LNCAP (cell line): ENCODE measurements at regions not wholly inside any gene's neighbourhood (a gene's known extent, or its start where the extent isn't known, plus 50 kb on each side); places are given as distances from the start of the nearest gene placed in this dataset.

Source experiments
- CTCF ChIP-seq: fragments of 450-650 bp; IDR thresholded peaks from 2 replicates; pipeline ENCODE4 v1.5.1; 2017; ENCODE audit warnings: mild to moderate bottlenecking

GRCh38 chr21:24153137-24153536 is 1454.1 kb downstream of the MRPL39 start:
- no peak for TF ChIP-seq CTCF

- TF ChIP-seq CTCF: no peak
Measured at GRCh38 chr21:24150753-24151152, 1456.5 kb downstream of the MRPL39 start.

GRCh38 chr21:24148461-24148860 is 1458.8 kb downstream of the MRPL39 start:
- TF ChIP-seq CTCF: no peak

- no peak for TF ChIP-seq CTCF
Measured at GRCh38 chr21:24147674-24148073, 1459.6 kb downstream of the MRPL39 start.

GRCh38 chr21:24131056-24131455 is 1476.2 kb downstream of the MRPL39 start:
- no peak for TF ChIP-seq CTCF

- no peak for TF ChIP-seq CTCF
Measured at GRCh38 chr21:24127651-24128050, 1479.6 kb downstream of the MRPL39 start.

GRCh38 chr21:24123785-24124184 is 1483.5 kb downstream of the MRPL39 start:
- TF ChIP-seq CTCF: no peak

- TF ChIP-seq CTCF: no peak
Measured at GRCh38 chr21:24118738-24119459, 1488.4 kb downstream of the MRPL39 start.
